ENCODE measurements at regions not wholly inside any gene's neighbourhood (a gene's known extent, or its start where the extent isn't known, plus 50 kb on each side); places are given as distances from the start of the nearest gene placed in this dataset.
"Not testable (repeated sequence)": the region's sequence is repeated elsewhere in the genome, so short reads cannot be mapped to it uniquely, and the experiment has no call there.

DNA sequence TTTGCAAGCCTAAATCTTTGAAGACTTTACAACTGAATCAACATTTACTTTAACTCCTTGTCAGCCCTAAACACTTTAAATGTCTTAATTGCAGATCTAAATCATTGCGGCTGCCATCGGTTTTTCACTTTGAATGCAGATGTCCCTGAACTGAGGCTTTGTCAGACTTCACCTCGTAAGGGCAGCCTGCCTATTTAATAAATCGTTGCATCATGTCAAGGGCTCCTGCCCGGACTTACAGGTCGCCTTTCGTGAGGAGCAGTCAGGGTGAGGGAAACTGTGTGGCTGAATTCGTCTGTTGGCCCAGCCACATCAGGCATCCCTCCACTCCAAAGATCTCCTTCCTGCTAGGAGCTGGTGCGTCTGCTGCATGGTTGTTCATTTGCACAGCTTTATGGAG lies 368.2 kb upstream of the NPVF start:
- FAIRE-seq (no peak), DNase-seq (no peak), ATAC-seq (no peak)
- Histone ChIP-seq H3K36me3 (no peaks in the 10 kb centered on the region), H3K4me3 (no peak overlapping the region), H3K9me3 (no peaks in the 10 kb centered on the region), H3K4me1 (peaks cover 7 to 12% (median 8%) of the 10 kb centered on the region in 3 donors), H3K27me3 (no peaks in the 10 kb centered on the region), H3K27ac (no peak overlapping the region)
- TF ChIP-seq, protein P1, sequence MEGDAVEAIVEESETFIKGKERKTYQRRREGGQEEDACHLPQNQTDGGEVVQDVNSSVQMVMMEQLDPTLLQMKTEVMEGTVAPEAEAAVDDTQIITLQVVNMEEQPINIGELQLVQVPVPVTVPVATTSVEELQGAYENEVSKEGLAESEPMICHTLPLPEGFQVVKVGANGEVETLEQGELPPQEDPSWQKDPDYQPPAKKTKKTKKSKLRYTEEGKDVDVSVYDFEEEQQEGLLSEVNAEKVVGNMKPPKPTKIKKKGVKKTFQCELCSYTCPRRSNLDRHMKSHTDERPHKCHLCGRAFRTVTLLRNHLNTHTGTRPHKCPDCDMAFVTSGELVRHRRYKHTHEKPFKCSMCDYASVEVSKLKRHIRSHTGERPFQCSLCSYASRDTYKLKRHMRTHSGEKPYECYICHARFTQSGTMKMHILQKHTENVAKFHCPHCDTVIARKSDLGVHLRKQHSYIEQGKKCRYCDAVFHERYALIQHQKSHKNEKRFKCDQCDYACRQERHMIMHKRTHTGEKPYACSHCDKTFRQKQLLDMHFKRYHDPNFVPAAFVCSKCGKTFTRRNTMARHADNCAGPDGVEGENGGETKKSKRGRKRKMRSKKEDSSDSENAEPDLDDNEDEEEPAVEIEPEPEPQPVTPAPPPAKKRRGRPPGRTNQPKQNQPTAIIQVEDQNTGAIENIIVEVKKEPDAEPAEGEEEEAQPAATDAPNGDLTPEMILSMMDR (IDR thresholded peaks at IDR 0.05): no peak
- WGBS, 2 donors: 86 to 88% methylated on average over 9 of the region's 9 CpGs
- intact Hi-C loops (cut with DNase I): loop anchor here in 1 of 3 donors (10.0 kb wide), 1 partner anchor 248 kb away; no protein-coding TSS in a partner anchor

DNA sequence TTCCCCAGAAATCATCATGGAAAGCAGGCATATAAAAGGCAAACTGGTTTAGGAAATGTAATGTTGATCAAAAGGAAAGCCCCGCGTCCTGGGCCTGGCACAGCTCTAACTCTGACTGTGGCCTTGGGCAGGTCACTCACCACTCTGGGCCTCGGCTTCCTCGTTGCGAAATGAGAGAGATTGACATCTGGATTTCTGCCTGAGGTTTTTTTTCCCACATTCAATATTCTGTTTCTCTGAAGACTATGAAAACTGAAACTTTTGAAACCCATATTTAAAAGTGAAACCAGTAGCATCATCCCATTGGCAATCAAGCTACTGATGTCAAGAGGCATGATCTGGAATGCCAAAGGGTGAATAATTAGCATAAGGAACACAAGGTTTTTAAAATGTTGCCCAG lies 369.7 kb upstream of the NPVF start:
- no peaks in the 10 kb centered on the region for H3K36me3 ChIP-seq
- ATAC-seq (peak; percentile 95 to 98 (median 98)), FAIRE-seq (no peak), DNase-seq (peak; percentile 65 to 78 (median 74))
- no peak overlapping the region for H3K4me3 ChIP-seq
- intact Hi-C loops (cut with DNase I): loop anchor here in 1 of 3 donors (10.0 kb wide), 1 partner anchor 247 kb away; no protein-coding TSS in a partner anchor
- TF ChIP-seq, protein P1 (IDR thresholded peaks at IDR 0.05): no peak
- no peaks in the 10 kb centered on the region for H3K9me3 ChIP-seq
- 7 to 12% methylated on average over 5 of the region's 5 CpGs for WGBS, 2 donors
- H3K27ac ChIP-seq: peak overlapping the region in 3 of 4 donors; percentile 42 to 73 (median 67)
- no peaks in the 10 kb centered on the region for H3K27me3 ChIP-seq
- peaks cover 7 to 12% (median 8%) of the 10 kb centered on the region in 3 donors for H3K4me1 ChIP-seq

GRCh38 chr7:25598765-25599164 lies 370.5 kb upstream of the NPVF start:
- no peaks in the 10 kb centered on the region for H3K9me3 ChIP-seq
- intact Hi-C loops (cut with DNase I): loop anchor here in 1 of 3 donors (10.0 kb wide), 1 partner anchor 246 kb away; no protein-coding TSS in a partner anchor
- peak overlapping the region in 2 of 4 donors; percentile 67 to 73 for H3K27ac ChIP-seq
- no peaks in the 10 kb centered on the region for H3K36me3 ChIP-seq
- FAIRE-seq (no peak), DNase-seq (no peak), ATAC-seq (no peak)
- WGBS, 2 donors: 94% methylated on average over 5 of the region's 5 CpGs
- TF ChIP-seq, protein P1 (IDR thresholded peaks at IDR 0.05): no peak
- H3K4me1 ChIP-seq: peaks cover 7 to 12% (median 8%) of the 10 kb centered on the region in 3 donors
- H3K4me3 ChIP-seq: no peak overlapping the region
- no peaks in the 10 kb centered on the region for H3K27me3 ChIP-seq

DNA sequence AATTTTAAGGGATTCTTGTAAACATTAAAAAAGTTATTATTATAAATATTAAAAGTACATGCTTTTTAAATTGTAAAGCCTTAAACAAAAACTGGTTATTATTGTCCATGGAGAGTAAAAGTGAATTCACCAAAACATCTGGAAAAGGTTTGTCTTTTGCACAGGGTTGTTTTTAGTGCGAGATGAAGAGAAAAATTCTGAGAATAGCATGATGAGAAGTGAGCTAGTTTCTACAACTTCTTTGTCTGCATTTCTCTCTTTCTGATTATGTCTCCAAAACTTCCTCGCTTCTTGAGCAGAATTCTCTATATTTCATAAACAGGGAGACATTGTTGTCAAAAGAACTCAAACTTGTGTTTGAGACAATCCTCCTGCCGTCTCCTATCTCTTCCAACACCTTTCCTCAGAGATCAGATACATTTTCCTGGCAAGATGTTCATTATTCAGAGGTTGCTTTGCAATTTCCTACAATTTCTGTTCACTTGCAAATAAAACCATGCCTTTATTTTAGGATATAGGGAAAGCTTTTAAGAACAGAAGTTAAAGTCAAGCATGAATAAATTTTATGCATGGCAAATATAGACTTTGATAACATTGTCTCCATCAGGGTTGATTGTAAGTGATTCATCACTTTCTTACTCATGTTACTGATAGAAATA lies 372.1 kb upstream of the NPVF start:
- TF ChIP-seq, protein P1 (IDR thresholded peaks at IDR 0.05): no peak
- no peak overlapping the region for H3K27ac ChIP-seq
- 79 to 88% methylated on average over 3 of the region's 3 CpGs for WGBS, 2 donors
- no peak for FAIRE-seq
- no peak for DNase-seq
- H3K4me1 ChIP-seq: peaks cover 7 to 12% (median 8%) of the 10 kb centered on the region in 3 donors
- intact Hi-C loops (cut with DNase I): no loop called here
- H3K4me3 ChIP-seq: no peak overlapping the region
- no peaks in the 10 kb centered on the region for H3K36me3 ChIP-seq
- ATAC-seq: no peak
- H3K9me3 ChIP-seq: no peaks in the 10 kb centered on the region
- no peaks in the 10 kb centered on the region for H3K27me3 ChIP-seq

DNA sequence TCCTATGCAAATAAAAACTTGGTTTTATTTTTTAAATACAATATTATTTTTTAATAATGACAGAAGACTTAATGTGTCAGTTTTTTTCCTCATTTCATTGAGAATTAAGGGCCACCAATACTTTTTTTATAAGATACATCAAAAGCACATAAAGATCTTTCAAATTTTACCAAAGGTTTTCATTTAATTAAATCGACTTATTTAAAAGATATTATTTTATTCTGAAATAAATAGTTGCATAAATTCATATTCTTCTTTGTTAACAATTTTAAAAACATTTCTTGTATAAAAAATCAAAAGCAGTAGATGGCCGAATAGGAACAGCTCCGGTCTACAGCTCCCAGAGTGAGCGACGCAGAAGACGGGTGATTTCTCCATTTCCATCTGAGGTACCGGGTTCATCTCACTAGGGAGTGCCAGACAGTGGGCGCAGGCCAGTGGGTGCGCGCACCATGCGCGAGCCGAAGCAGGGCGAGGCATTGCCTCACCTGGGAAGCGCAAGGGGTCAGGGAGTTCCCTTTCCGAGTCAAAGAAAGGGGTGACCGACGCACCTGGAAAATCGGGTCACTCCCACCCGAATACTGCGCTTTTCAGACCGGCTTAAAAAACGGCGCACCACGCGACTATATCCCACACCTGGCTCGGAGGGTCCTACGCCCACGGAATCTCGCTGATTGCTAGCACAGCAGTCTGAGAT lies 374.6 kb upstream of the NPVF start:
- H3K36me3 ChIP-seq; intact Hi-C loops (cut with DNase I); DNase-seq; H3K9me3 ChIP-seq; H3K4me1 ChIP-seq; H3K27ac ChIP-seq; ATAC-seq; H3K27me3 ChIP-seq: not testable (repeated sequence)
- peak overlapping the region; percentile 9 to 38 (median 20) for H3K4me3 ChIP-seq
- WGBS, 2 donors: 11 to 13% methylated on average over 21 to 26 of the region's 30 CpGs
- peak; percentile 93 for FAIRE-seq

- H3K36me3 ChIP-seq; DNase-seq; H3K27me3 ChIP-seq; H3K9me3 ChIP-seq; H3K27ac ChIP-seq; H3K4me1 ChIP-seq; intact Hi-C loops (cut with DNase I); ATAC-seq; FAIRE-seq: not testable (repeated sequence)
- peak overlapping the region in 2 of 4 donors; percentile 30 to 38 for H3K4me3 ChIP-seq
- WGBS, 2 donors: 13% methylated on average over 3 of the region's 9 CpGs; no CpG with 5 or more reads in 1 of the 2 donors
Observed at GRCh38 chr7:25603427-25603740, 375.1 kb upstream of the NPVF start.
